Activated naive CD4-positive, alpha-beta T cell treated with Interleukin-2 at 50 U/mL for 16 hours (primary cell): ENCODE measurements at regions not wholly inside any gene's neighbourhood (a gene's known extent, or its start where the extent isn't known, plus 50 kb on each side); places are given as distances from the start of the nearest gene placed in this dataset.

Source experiments
- DNase-seq: peaks from one replicate; pipeline ENCODE4 v3.0.0-alpha.2; 2020

DNA sequence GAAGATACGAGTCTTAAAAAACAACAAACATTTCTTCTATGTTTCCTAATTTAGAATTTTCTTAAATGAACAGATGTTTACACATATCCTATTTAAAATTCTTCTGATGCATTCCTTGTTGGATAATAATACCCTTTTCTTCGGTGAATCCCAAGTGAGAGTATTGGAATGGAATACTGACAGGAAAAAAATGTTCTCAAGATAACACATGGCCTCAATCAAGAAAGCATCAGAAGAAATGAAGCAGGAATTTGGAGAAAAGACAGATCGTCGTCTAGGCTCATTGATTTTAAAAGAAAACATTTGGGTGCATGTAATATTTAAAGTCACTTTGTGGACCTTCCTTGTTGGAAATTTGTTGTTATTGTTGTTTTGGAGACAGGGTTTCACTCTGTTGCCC is 196.9 kb upstream of the ANK2 start:
- DNase-seq, result no peak

DNA sequence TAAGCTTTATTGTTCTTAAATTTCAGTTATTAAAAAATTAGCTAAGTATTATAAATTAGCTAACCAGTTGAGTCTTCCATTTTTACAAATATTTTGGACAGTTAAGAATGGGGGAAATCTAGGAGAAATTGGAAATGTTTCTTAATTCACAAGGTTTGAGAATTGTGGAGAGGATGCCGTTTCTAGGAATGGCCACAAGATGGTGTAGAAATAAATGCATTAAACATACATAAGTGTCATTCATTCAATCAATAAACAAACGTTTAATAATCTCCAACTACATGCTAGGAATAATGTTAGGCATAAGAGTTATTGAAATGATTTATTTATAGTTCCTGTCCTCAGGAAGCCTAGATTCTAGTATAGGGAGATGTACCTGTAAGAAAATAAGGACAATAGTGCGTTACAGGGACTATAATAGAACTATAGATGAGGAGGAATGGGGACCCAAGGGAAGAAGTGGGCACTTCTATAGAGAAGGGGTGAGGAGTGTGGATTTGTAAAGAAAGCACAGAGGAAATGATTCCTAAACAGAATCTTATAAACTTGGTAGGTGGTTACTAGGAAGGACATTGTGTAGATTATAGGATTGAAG is 195.7 kb upstream of the ANK2 start:
- DNase-seq, result no peak

DNA sequence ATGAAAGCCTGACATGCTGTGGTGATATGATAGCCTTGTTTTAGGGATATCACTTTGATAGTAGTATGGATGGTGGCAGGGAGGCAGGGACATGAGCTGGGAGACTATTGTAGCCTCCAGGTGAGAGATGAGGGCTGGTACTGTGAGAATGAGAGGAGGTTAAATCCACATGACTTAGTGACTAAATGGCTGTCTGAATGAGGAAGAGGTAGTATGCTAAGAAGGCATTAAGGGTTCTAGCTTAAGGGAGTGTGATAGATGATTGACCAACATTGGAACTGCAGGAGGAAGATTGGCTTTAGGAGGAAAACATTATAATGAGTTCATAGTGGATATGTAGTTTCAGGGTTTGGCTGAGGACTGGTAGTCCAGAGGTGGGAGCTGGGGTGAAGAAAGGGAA is 195.0 kb upstream of the ANK2 start:
- DNase-seq, result no peak

DNA sequence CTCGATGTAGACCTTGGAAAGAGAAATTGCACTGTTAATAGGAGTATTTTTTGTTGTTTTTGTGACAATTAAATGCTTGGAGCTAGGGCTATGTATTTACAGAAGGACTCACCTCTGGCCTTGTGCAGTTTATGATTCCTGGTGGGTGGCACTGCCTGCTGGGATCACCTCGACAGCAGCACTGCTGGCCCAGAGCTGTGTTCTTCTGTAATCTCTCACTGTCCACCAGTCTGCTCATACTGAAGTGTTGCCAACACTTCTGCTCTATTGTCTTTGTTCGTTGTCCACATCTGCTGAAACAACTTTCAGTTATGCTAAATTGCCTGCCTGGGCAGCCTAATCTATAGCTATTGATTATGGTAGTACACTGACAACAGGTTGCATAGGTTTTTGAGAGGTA is 194.4 kb upstream of the ANK2 start:
- no peak for DNase-seq

DNA sequence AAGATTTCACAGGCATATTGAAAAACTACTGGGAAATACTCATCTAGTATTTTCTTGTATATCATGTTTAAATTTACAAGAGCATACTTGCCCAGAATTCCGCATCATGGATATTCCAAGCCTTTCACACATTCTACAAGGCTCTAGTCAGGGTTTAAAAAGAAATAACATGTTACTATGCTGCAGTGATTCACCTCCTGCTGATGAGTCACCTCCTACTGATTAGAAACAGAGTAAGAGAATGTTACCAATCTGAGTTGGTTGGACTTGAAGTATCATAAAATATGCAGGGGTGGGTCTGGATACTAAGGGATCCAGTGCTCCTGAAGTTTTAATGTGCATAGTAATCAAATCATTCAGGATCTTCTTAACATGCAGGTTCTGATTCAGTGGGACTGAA is 192.0 kb upstream of the ANK2 start:
- no peak for DNase-seq

DNA sequence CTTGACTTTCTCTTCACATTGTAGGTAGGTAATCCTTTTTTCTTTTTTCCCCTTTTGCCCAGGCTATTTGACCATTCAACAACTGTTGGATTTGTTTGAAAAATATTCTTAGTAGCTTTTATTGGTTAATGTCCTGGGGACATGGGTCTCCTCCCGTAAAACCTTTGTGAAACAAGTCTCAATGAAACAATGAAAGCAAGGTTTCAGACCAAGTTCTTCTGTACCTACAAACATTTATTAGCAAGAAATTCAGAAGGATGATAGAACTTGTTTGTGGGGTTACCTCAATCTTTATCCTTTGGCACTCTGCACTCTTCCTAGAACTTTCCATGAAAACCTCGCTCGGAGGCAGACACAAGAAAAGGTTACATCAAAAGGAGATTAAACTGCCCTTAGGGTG is 190.7 kb upstream of the ANK2 start:
- no peak for DNase-seq

DNA sequence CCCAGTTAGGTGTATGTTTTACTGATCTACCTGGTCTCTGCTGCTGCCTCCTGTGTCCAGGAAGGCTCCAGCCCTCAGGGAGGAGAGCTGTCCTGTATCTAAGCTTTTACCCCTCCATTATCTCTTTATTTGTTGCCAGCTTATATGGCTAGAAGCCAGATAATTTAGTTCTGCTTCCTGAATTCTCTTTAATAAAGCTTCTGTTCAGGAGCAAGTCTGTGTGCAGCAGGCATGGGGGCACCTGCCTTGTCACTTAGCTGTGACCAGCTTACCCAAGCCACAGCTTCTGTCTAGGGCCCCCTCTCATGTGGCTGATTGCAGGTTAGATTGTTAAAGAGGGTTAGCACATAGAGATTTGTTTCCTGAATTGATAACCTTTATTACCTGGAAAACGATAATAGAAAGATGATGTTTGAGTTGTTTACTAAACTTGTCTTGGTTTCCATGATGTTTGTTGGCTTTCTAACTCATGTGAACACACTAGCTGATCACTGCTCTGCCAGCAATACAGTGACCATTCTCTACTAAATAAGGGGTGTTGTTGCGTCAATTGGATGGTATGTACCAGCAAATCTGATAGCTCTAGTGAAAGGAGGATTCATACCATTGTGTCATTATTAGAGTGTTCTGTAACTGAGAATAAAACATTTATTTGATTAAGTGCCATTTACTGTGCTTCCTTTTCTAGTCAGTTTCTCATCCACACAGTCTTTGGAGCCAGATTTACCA is 189.8 kb upstream of the ANK2 start:
- no peak for DNase-seq

DNA sequence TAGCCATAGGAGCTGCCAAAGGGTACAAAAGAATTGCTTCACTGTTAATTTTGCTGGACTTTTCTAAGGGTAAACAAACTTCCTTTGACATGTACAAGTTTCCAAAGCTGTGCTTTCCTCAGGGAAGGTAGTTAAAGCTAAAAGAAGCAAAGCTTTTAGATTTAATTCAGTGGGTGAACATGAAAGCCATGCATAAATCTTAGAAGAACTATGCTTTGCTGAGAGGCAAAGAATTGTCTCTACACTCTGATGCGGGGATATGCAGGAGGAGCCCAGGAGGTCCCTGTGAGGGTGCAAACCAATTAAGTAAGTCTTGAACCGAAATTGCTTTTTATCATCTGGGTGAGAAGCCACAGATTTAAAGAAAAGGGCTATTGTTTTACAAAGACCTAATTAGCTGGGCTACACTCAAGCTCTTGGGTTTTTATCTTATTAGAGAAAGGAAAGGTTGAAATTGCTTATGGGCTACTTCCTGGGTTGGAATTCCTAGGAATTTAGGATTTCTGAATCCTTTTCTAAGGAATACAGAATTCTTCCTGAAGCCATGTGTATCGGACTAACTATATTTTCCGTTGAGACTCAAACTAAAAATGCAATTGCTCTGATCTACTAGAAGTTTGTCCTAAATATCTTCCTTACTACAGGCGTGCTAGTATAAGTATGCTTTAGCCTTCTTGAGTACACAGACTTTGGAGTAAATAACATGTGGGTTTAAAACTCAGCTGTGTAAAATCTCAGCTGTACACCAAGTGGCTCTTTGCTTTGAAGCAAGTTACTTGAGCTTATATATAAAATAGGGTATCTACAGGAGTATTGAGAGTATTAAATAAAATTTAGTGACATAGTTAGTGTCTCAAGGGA is 188.4 kb upstream of the ANK2 start:
- no peak for DNase-seq

DNA sequence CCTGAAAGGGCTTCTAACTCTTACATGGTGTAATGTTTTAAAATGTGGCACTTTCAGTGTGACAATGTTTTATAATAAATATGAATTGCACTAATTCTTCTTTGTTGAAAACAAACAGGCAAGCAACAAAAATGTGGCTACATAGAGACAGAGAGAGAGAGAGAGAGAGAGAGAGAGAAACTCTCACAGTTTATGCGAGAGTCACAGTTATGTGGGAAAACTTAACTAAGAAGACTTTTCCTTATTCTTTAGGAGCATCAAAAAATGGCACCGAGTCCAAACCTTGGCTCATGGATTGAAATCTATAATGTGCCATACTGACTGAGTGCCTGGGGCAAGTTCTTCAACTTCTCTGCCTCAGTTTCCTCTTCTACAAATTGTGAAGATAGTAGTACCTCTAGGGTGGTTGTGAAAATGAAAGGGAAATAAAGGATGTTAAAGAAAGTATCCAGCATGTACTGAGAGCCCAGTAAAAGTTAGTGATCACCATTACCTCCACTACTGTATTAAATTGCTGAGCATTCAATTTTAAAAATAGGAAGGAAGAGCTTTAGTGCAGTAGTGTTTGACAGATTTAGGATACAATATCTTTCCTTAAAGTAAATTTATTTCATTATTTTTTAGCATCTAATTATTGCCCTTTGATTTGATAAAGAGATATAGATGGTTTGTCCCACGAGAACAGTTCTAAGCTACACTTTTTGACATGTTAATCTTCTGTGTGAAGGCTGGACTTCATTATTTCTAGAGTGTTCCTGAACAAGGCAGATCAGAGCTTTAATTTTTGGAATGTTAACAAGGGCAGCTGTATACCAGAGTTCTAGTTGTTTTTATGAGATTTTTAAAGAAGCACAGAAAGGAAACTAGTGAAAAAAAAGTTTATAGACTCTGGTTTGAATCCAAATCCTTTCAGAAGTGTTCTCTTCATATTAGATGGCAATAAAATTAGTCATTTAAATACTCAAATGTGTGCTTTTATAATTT is 187.5 kb upstream of the ANK2 start:
- DNase-seq, result no peak

DNA sequence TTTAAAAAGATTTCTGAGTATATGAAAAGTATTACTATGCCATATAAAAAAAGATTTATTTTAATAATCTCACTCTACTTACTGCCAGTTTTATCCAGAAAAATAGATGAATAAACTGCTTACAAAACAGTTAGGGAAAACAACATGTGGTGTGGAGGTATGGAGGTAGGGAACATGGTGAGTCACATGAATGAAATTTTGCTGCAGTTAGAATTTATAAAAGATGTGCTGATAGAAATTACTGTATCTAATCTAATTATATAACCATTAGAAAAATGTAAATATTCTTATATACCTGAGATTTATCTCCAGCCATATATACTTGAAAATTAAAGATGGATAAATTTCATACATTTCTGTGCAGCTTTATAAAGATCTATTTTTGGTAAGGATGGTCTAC is 184.0 kb upstream of the ANK2 start:
- DNase-seq, result no peak

DNA sequence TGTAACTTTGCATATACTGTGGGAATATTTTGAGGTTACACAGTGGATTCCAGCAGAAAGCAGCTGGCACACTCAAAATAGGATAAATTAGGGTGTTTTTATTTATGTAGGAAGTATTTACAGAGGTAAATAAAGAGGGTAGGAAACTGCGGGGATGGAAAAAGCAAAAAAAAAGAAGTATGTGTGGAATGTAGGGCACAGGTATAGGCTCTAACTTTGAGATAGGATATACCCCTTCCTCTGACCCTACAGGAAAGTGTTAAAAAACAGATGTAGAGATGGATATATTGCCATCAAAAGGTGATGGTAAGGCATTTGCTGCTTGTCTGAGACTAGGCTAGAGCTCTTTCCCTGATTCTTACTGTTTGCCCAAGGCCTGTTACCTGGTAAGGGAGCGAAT is 173.1 kb upstream of the ANK2 start:
- no peak for DNase-seq

DNA sequence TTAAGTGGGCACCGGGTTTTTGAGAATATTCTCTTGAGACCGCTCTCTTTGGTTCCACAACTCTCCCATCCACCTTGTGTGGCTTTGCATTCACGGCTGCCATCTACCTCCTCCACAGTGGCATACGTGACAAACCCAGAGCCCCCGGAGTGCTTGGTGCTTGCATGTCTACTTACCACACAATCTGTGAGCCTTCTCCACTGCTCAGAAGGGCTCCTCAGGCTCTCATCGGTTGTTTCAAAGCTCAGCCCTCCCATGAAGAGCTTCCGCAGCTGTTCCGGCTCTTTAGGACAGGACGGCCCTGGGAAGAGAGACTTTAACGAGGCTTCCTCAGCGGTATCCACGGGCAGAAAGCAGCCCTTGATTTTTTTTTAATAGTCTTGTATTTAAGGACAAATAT is 167.6 kb upstream of the ANK2 start:
- no peak for DNase-seq

DNA sequence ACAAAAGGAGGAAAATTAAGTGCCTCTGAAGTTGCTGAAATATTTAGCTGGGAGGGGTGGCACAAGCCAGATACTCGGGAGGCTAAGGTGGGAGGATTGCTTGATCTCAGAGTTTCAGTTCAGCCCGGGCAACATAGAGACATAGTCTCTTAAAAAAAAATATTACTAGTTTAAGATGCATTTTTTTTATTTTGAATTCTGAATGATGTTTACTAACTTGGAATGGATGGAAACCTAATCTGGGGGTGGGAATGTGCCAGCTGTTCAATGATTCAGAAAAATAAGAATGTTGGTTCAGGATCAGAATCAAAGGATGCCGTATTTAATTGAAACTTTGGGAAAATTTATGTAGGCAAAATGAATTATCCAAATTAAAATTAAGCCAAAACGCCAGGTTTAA is 167.2 kb upstream of the ANK2 start:
- DNase-seq, result no peak

DNA sequence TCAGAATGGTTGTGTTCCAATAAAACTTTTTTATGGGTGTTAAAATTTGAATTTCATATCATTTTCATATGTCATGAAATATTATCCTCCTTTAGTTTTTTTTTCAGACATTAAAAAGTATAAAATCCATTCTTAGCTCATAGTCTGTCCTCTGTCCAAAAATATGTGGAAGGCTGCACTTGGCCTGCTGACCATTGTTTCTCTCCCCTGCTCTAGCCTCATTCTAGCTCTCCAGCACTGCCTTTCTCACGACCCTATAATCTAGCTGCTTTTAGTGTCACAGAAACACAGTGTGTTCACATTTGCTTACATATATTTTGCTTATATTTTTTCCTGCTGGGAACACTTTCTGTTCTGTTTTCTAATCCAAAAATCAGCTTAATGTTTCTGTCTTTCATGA is 165.0 kb upstream of the ANK2 start:
- DNase-seq, result no peak

DNA sequence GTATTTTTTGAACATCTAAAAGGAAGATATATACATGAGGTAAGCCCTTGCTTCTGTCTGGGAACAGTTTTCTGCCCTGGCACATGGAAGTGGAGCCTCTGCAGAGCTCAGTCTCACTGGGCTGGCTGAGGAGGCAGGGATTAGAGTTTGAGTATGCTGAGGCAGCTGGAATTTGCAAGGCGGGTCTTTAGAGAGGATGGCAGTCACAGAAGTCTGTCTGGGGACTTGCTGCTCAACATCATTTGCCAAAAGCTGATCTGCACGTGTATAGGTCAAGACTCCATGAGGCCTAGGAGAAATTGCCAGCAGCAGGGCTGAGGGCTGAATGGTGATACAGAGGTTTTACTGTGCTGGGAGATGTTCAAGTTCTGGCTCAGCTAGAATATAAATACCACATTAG is 163.6 kb upstream of the ANK2 start:
- DNase-seq, result no peak

DNA sequence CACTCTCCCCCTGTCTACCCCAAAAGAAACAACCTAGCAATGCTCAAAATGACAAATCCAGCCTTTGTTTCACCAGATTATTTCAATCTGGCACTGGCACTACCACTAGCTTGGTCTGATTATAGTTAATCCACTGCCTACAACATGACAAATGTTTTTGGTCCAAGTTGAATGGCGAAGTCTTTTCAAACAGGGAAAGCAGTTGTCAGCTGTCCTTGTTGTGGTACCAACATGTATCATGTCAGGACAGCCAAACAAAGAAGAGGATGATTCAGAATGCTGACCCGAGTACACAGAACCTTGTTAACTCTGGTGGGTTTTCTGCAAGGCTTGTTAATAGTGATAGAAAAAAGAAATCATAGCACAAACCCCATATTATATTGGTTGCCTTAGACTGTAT is 160.8 kb upstream of the ANK2 start:
- DNase-seq, result no peak

DNA sequence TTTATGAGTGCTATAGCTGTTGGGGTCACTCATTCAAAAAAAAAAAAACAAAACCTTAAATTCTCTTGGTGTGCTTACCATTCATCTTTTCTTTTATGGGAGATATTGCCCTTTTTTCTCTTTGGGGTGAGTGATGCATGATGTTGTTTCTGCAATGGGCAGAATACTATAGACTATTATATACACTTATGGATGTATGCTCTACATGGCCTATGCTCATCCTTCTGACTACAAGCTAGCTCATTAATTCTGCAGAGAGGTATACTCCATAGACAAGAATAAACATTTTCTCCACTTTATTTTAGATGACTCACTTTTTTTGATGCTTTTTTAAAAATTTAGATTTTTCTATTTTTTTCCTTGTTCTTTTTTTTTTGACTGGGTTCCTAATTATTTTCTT is 160.3 kb upstream of the ANK2 start:
- DNase-seq, result no peak

DNA sequence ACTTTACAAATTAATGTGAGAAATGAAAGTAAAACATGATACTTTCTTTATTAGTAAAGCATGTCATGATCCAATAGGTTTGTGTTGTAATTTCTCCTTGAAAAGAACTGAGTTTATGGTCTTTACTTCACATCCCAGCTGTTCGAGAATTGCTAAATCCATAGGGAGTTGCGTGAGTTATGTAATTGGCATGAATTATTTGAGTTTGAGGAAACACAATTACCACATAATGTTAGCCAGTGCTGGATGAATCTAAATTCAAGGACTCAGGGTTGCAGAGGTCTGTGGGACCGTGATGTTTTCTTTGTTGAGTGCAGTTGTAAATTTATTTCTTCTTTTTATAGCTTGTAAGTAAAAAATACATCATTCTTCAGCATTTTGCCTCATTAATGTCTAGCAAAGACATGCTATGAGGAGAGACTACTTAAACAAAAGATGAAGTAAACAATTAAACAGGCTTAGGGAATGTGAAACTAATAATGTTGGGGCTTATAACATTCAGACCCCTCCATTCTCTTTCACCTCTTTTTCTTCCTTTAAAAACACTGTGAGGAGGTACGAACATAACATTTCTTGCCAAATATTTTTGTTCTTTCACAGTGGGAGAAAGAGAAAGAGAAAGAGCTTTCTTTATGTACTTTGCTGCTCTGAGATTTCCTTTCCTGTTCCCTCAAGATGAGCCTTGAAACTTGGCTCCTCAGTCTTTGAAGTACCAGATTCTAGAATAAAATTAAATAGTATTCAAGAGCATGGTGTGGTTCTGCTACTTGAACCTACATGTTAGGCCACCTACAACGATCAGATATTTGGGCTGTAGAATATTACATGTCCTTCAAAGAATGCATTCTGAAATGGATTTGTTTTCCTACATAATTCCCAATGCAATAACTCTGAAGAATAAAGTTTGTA is 159.6 kb upstream of the ANK2 start:
- DNase-seq, result no peak

DNA sequence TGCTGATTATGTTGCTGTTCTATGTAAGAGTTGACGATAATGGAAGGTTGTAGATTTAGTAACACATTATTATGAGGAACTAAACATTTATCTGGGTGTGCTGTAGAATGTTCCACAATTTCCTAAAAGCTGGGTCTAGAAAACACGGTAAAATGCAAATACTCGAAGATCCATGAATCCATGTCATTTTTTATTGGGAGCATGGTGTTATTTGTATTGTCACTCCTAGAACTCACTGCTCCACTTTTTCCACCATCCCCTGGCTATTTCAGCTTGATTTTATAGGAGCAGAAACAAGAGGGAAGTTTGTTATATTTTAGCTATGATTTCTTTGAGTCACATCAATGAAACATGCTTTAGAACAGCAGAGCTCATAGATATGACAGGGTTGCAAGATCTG is 155.0 kb upstream of the ANK2 start:
- DNase-seq, result no peak

DNA sequence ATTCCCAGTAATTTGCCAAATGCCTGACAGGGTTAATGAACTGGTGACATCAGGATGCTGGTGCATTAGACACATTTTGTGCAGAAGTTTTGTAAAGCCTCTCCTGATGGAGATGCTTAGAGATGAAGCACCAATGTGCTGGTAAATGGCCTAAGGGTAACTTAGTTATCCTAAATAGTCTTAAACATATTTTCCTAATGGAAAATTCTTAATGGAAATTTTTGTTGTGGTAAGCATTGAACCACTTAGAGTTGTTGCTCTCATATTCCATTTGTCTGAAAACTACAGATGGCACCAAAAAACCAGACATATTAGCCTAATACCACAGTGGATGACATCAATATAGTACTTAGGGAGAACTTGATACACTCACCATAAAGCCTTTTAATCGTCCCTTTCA is 154.5 kb upstream of the ANK2 start:
- no peak for DNase-seq

DNA sequence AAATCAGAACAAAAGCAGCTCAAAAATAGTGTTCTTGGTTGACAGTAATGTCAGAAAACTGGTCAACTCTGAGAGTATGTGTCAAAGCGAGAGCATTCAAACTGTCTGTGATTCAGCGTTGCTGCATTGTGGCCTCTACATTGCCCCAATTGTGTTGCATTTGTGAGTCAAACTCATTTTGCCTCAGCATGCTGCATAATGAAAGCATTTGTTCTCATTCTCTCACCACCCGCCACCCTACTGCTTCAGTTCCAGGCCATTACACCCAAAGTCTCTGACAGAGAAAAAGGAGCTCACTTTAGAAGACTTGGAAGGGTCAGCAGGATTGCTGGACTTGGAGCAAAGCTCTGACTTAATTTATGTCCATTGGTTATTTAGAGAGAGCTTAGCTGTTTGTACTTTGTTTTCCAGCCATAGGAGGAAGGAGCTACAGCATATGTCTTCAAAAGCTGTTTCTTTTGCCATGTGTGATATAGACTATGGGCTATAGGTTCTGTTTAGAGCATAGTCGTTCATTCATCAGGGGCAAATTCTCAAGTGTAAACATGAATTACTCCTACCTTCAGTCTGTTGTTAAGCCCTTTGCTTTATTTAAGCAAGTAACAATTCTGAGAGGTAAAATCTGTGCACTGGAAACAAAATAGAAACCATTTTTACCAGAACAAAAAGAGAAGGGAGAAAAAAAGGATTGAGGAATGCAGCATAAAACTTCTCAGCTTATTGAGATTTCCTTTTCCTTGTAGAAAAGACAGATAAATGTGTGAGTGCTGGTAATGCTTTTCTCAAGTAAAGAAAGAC is 153.4 kb upstream of the ANK2 start:
- DNase-seq, result no peak
